ENCODE measurements at regions not wholly inside any gene's neighbourhood (a gene's known extent, or its start where the extent isn't known, plus 50 kb on each side); places are given as distances from the start of the nearest gene placed in this dataset.

DNA sequence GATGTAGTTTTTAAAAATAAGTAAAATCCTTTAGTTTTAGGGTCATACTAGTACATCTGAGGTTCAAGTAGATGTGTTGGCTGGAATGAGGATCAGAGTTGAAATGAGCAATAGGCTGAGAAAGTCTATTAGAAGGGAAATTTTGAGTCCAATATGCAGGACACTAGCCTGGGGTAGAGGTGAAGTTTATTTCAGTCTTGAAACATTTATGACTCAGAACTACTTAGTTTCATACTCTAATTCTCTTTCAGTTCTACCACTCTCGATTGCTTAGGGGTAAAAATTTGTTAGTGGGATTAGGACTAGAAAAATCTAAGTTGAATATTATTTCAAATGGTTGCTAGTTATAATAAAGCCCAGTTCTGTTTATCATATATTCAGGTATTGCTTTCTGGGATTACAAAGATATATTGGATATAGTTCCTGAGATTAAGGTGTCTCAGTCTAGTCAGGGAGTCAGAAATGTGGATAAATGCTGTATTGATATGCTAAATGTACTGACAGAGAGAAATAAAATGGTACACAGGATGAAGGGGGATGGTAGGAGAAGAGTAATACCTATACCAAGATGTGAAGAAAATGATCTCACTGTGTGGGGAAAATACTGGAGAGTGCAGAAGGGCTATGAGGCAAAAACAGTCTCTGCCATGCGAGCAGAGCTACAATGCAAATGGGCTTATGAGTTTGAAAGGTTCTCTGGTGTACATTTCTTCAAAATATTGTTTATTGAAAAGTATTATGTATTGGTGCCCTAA is 395.8 kb upstream of the FBXO33 start:
- H3K27me3 Mint-ChIP-seq, result no peaks in the 10 kb centered on the region
- no peaks in the 10 kb centered on the region for H3K4me1 Mint-ChIP-seq
- H3K4me3 Mint-ChIP-seq, result no peak overlapping the region
- H3K9me3 Mint-ChIP-seq (ENCODE audit: low read depth), result peaks cover 2% of the 10 kb centered on the region
- H3K36me3 Mint-ChIP-seq (ENCODE audit: low read depth), result no peaks in the 10 kb centered on the region
- DNase-seq (no peak), ATAC-seq (no peak)
- no peak overlapping the region for H3K27ac Mint-ChIP-seq
- CTCF ChIA-PET, result interaction anchor here (1.1 kb wide), 1 partner anchor 21 kb away, joined by 3 read pairs; no protein-coding TSS in a partner anchor
- POLR2A ChIA-PET, result interaction anchor here (0.6 kb wide), 1 partner anchor 12 kb away, joined by 3 read pairs; no protein-coding TSS in a partner anchor
- intact Hi-C loops (cut with DNase I, micrococcal nuclease), result no loop called here

- no peak overlapping the region for H3K4me3 Mint-ChIP-seq
- intact Hi-C loops (cut with DNase I, micrococcal nuclease), result no loop called here
- H3K9me3 Mint-ChIP-seq (ENCODE audit: low read depth), result peaks cover 7% of the 10 kb centered on the region
- ATAC-seq (no peak), DNase-seq (no peak)
- POLR2A ChIA-PET, result no interaction called here
- H3K27ac Mint-ChIP-seq, result no peak overlapping the region
- no peaks in the 10 kb centered on the region for H3K27me3 Mint-ChIP-seq
- CTCF ChIA-PET, result no interaction called here
- no peaks in the 10 kb centered on the region for H3K4me1 Mint-ChIP-seq
- H3K36me3 Mint-ChIP-seq (ENCODE audit: low read depth), result no peaks in the 10 kb centered on the region
Observed at GRCh38 chr14:39812532-39813320, 380.5 kb upstream of the FBXO33 start.

DNA sequence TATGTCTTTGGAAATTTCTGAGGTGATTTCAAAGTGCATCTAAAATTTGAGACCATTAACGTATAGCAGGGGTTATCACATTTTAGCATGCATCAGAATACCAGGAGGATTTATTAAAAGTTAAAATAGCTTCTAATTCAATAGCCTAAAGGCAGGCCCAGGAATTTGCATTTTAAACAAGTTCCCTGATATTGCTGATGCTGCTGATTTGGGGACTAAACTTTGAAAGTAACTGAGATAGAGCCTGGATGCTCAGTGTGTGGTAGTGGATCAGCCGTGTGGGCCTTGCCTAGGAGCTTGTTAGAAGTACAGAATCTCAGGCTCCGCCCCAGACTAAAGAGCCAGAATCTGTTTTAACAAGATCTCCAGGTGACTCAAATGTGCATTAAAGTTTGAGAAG is 375.0 kb upstream of the FBXO33 start:
- Mint-ChIP-seq H3K36me3 (ENCODE audit: low read depth) (no peaks in the 10 kb centered on the region), H3K27me3 (no peaks in the 10 kb centered on the region), H3K27ac (no peak overlapping the region), H3K4me1 (no peaks in the 10 kb centered on the region), H3K4me3 (no peak overlapping the region), H3K9me3 (ENCODE audit: low read depth) (no peaks in the 10 kb centered on the region)
- intact Hi-C loops (cut with DNase I, micrococcal nuclease), result no loop called here
- ATAC-seq (no peak), DNase-seq (no peak)
- CTCF ChIA-PET, result interaction anchor here (1.2 kb wide), 1 partner anchor 22 kb away, joined by 3 read pairs; no protein-coding TSS in a partner anchor
- POLR2A ChIA-PET, result interaction anchor here (0.6 kb wide), 1 partner anchor 163 kb away, joined by 3 read pairs; no protein-coding TSS in a partner anchor

GRCh38 chr14:39784461-39784860 is 352.2 kb upstream of the FBXO33 start:
- H3K4me1 Mint-ChIP-seq, result no peaks in the 10 kb centered on the region
- DNase-seq (no peak), ATAC-seq (no peak)
- no peaks in the 10 kb centered on the region for H3K36me3 Mint-ChIP-seq (ENCODE audit: low read depth)
- ChIA-PET CTCF (no interaction called here), POLR2A (no interaction called here)
- H3K4me3 Mint-ChIP-seq, result no peak overlapping the region
- intact Hi-C loops (cut with DNase I, micrococcal nuclease), result no loop called here
- no peaks in the 10 kb centered on the region for H3K27me3 Mint-ChIP-seq
- no peak overlapping the region for H3K27ac Mint-ChIP-seq
- no peaks in the 10 kb centered on the region for H3K9me3 Mint-ChIP-seq (ENCODE audit: low read depth)

DNA sequence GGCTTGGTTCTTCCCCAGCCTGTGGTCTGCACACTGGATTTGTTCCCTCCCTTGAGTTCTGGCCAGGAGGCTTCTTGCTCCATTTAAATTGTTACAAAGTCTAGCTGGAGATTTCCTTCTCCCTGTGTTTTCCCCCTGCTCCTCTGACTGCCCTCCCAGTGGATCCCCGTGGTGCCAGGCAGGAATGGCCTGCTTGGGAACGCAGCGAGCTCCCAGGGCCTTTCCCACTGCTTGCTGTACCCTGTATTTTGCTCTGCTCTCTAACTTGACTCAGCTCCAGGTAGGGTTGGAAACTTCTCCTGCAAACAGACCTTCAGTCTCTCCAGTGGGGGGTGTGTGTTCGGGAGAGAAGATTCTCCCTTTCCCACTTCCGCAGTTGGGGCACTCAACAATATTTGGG is 349.2 kb upstream of the FBXO33 start:
- Mint-ChIP-seq H3K36me3 (ENCODE audit: low read depth) (no peaks in the 10 kb centered on the region), H3K27me3 (no peaks in the 10 kb centered on the region), H3K27ac (no peak overlapping the region), H3K9me3 (ENCODE audit: low read depth) (peaks cover 4% of the 10 kb centered on the region), H3K4me3 (no peak overlapping the region), H3K4me1 (no peaks in the 10 kb centered on the region)
- POLR2A ChIA-PET, result no interaction called here
- CTCF ChIA-PET, result no interaction called here
- intact Hi-C loops (cut with DNase I, micrococcal nuclease), result no loop called here
- DNase-seq (no peak), ATAC-seq (no peak)

DNA sequence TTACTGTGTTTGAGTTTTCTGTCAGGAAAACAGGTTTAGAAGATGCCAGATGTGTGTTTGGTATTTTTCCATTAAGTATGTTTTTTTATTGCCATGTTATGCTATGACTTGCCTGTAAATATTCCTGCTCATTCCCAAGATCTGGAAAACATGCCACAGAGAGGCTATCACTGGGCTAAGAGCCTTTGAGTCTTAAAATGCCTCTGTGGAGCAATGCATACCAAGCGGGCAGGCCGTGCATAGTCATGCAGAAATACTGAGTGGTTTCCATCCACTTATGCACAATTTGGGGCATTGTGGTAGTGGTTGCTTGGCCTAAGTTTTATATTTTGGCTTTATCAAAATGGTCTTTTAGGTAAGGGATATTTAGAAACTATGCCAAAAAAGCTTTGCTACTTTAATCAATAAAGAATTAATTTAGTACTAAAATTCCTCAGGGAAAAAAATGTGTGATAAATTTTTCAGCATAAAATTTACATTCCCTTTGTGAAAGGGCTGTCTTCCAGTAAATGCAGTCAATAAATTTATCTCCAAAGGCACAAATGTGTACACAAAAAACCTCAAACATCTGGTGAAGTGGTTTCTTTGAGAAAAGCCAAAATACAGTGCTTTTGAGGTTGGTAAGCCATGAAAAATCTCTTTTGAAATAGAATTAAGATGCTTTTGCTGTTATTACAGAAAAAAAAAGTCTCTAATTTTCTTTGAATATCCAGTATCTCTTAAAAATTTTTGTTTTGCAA is 341.3 kb upstream of the FBXO33 start:
- DNase-seq (no peak), ATAC-seq (no peak)
- no peaks in the 10 kb centered on the region for H3K36me3 Mint-ChIP-seq (ENCODE audit: low read depth)
- no peaks in the 10 kb centered on the region for H3K4me1 Mint-ChIP-seq
- POLR2A ChIA-PET, result no interaction called here
- H3K27ac Mint-ChIP-seq, result no peak overlapping the region
- no peaks in the 10 kb centered on the region for H3K27me3 Mint-ChIP-seq
- intact Hi-C loops (cut with DNase I, micrococcal nuclease), result no loop called here
- no peak overlapping the region for H3K4me3 Mint-ChIP-seq
- peaks cover 4% of the 10 kb centered on the region for H3K9me3 Mint-ChIP-seq (ENCODE audit: low read depth)
- CTCF ChIA-PET, result no interaction called here

DNA sequence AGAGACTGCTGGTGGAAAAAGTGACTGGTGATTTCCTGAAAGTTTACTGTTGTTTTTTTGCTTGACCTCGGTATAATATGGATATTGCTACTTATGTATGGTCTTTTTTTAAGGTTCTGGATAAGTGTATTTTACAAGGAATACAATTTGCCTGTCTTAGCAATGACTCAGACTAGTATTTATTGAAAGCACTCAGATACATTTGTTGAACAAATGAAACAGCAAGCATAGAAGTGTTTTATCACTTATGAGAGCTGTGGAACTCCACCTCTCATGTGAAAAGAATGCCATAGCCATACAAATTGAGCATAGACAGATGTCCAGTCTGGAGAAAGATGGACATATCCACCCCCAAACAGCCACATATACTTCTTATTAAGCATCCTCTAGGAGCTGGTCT is 340.4 kb upstream of the FBXO33 start:
- Mint-ChIP-seq H3K9me3 (ENCODE audit: low read depth) (peaks cover 1% of the 10 kb centered on the region), H3K27me3 (no peaks in the 10 kb centered on the region), H3K4me3 (no peak overlapping the region), H3K36me3 (ENCODE audit: low read depth) (no peaks in the 10 kb centered on the region), H3K4me1 (no peaks in the 10 kb centered on the region), H3K27ac (no peak overlapping the region)
- no peak for DNase-seq
- ATAC-seq, result no peak
- CTCF ChIA-PET, result no interaction called here
- intact Hi-C loops (cut with DNase I, micrococcal nuclease), result no loop called here
- POLR2A ChIA-PET, result no interaction called here

- no peak for ATAC-seq
- no peak overlapping the region for H3K27ac Mint-ChIP-seq
- POLR2A ChIA-PET, result no interaction called here
Observed at GRCh38 chr14:39768589-39768988, 336.4 kb upstream of the FBXO33 start.

GRCh38 chr14:39766397-39767000 is 334.3 kb upstream of the FBXO33 start:
- intact Hi-C loops (cut with DNase I, micrococcal nuclease), result no loop called here
- CTCF ChIA-PET, result no interaction called here
- H3K4me1 Mint-ChIP-seq, result peaks cover 7% of the 10 kb centered on the region

More at GRCh38 chr14:39768589-39768988, 336.4 kb upstream of the FBXO33 start:
- no peak overlapping the region for H3K4me3 Mint-ChIP-seq
- H3K36me3 Mint-ChIP-seq (ENCODE audit: low read depth), result no peaks in the 10 kb centered on the region
- H3K27me3 Mint-ChIP-seq, result no peaks in the 10 kb centered on the region
- CTCF ChIA-PET, result no interaction called here
- no peaks in the 10 kb centered on the region for H3K9me3 Mint-ChIP-seq (ENCODE audit: low read depth)
- DNase-seq, result no peak
- no peaks in the 10 kb centered on the region for H3K4me1 Mint-ChIP-seq
- intact Hi-C loops (cut with DNase I, micrococcal nuclease), result no loop called here

DNA sequence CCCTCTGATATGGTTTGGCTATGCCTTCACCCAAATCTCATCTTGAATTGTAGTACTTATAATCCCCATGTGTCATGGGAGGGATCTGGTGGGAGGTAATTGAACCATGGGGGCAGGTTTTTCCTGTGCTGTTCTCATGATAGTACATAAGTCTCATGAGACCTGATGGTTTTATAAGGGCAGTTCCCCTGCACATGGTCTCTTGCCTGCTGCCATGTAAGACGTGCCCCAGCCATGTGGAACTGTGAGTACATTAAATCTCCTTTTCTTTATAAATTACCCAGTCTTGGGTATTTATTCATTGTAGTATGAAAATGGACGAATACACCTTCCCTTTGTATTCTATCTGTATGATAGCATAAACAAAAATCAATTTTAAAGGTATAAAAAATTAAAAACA is 333.4 kb upstream of the FBXO33 start:
- Mint-ChIP-seq H3K36me3 (ENCODE audit: low read depth) (no peaks in the 10 kb centered on the region), H3K27me3 (no peaks in the 10 kb centered on the region), H3K4me1 (peaks cover 7% of the 10 kb centered on the region), H3K4me3 (no peak overlapping the region), H3K27ac (no peak overlapping the region), H3K9me3 (ENCODE audit: low read depth) (peaks cover 4% of the 10 kb centered on the region)
- intact Hi-C loops (cut with DNase I, micrococcal nuclease), result no loop called here
- DNase-seq, result no peak
- ChIA-PET CTCF (no interaction called here), POLR2A (no interaction called here)
- no peak for ATAC-seq

More at GRCh38 chr14:39766397-39767000, 334.3 kb upstream of the FBXO33 start:
- no peaks in the 10 kb centered on the region for H3K27me3 Mint-ChIP-seq
- POLR2A ChIA-PET, result no interaction called here
- H3K36me3 Mint-ChIP-seq (ENCODE audit: low read depth), result no peaks in the 10 kb centered on the region
- H3K27ac Mint-ChIP-seq, result no peak overlapping the region
- no peak for ATAC-seq
- H3K4me3 Mint-ChIP-seq, result no peak overlapping the region
- H3K9me3 Mint-ChIP-seq (ENCODE audit: low read depth), result peaks cover 4% of the 10 kb centered on the region
- no peak for DNase-seq

DNA sequence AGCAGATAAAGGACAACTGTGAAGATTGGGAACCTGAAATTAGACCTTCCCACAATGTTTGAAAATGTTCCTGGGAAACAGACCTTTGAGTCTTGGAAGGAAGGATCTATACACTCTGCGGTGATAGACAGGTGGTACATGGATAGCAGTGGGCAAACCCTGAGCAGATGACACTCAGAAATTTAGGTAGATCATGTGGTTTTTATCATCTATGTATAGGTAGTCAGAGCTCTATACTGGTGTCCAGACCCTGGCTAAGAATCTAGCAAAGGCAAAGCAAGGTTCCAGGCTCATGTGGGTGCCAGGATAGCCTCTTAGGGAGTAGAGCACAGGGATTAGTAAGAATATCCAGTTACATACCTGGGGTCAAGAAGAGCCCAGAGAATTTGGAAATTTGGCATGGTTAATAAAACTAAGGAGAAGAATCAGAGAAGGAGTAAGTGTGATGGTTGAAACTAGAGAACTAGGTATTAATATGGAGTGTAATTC is 331.2 kb upstream of the FBXO33 start:
- no peak overlapping the region for H3K4me3 Mint-ChIP-seq
- DNase-seq (no peak), ATAC-seq (no peak)
- no peaks in the 10 kb centered on the region for H3K27me3 Mint-ChIP-seq
- ChIA-PET POLR2A (no interaction called here), CTCF (no interaction called here)
- H3K4me1 Mint-ChIP-seq, result peaks cover 7% of the 10 kb centered on the region
- H3K9me3 Mint-ChIP-seq (ENCODE audit: low read depth), result peaks cover 4% of the 10 kb centered on the region
- H3K27ac Mint-ChIP-seq, result no peak overlapping the region
- intact Hi-C loops (cut with DNase I, micrococcal nuclease), result no loop called here
- H3K36me3 Mint-ChIP-seq (ENCODE audit: low read depth), result no peaks in the 10 kb centered on the region
